H1 (cell line): ENCODE measurements at regions not wholly inside any gene's neighbourhood (a gene's known extent, or its start where the extent isn't known, plus 50 kb on each side); places are given as distances from the start of the nearest gene placed in this dataset.
"Not testable (repeated sequence)": the region's sequence is repeated elsewhere in the genome, so short reads cannot be mapped to it uniquely, and the experiment has no call there.

Experiments used
- CTCF ChIA-PET: fragments of 300-600 bp; sonication (Branson Sonifier 250); formaldehyde crosslinking; loops from one replicate; lab custom pipeline; 2021; ENCODE audit not compliant: partially characterized antibody; lab: Charles Lee
- POLR2A ChIA-PET: fragments of 300-600 bp; sonication (Branson Sonifier 250); formaldehyde crosslinking; loops from one replicate; lab custom pipeline; 2021; ENCODE audit warnings: inconsistent platforms; ENCODE audit not compliant: partially characterized antibody; lab: Charles Lee
- DNase-seq, 2 experiments: peaks; one replicate each; pipeline versions ENCODE4 v3.0.0 to v3.0.0-alpha.2; 2010 to 2022; ENCODE audit warnings: low spot score in 2 of 2, low read depth in 1 of 2, mixed read lengths in 1 of 2
- FAIRE-seq: peaks from 2 replicates; lab custom pipeline; 2011; peaks lifted over from hg19 to GRCh38; lab: Jason Lieb, UNC
- H2AFZ ChIP-seq: 2 replicates; pipeline ENCODE4 v1.8.1; 2012; ENCODE audit warnings: low read length, inconsistent platforms
- H2AK5ac ChIP-seq: 2 replicates; pipeline ENCODE4 v1.6.1; 2013; ENCODE audit warnings: low read depth, low read length
- H2BK120ac ChIP-seq: replicated peaks from 2 replicates; pipeline ENCODE3; 2013; ENCODE audit warnings: low read depth, low read length, inconsistent platforms
- H2BK12ac ChIP-seq: 2 replicates; pipeline ENCODE4 v1.6.1; 2013; ENCODE audit warnings: low read depth, low read length
- H2BK15ac ChIP-seq: 2 replicates; pipeline ENCODE4 v1.6.1; 2013; ENCODE audit warnings: low read length
- H2BK20ac ChIP-seq: 2 replicates; pipeline ENCODE4 v1.6.1; 2013; ENCODE audit warnings: low read length
- H2BK5ac ChIP-seq: 2 replicates; pipeline ENCODE4 v1.6.1; 2013; ENCODE audit warnings: low read depth, low read length
- H3K14ac ChIP-seq: 2 replicates; pipeline ENCODE4 v1.6.1; 2013; ENCODE audit warnings: inconsistent platforms; ENCODE audit not compliant: insufficient read length
- H3K18ac ChIP-seq: 2 replicates; pipeline ENCODE4 v1.6.1; 2013; ENCODE audit warnings: low read length; ENCODE audit errors: extremely low read depth
- H3K23ac ChIP-seq: 2 replicates; pipeline ENCODE4 v1.6.1; 2013; ENCODE audit warnings: inconsistent platforms; ENCODE audit not compliant: insufficient read length
- H3K23me2 ChIP-seq: 2 replicates; pipeline ENCODE4 v1.6.1; 2013; ENCODE audit warnings: low read depth, low read length
- H3K27ac ChIP-seq: 2 replicates; pipeline ENCODE4 v1.6.1; 2011; ENCODE audit warnings: low read depth, low read length, inconsistent platforms
- H3K27me3 ChIP-seq, 4 experiments: replicated peaks in 1 of 4; 1 replicate in 1 of 4; 2 replicates in 3 of 4; pipeline versions ENCODE4 v1.6.1 to v1.8.1; 2011 to 2013; ENCODE audit warnings: low read length in 3 of 4, mild to moderate bottlenecking in 3 of 4, inconsistent platforms in 2 of 4, mixed read lengths in 2 of 4, moderate library complexity in 1 of 4; ENCODE audit not compliant: control insufficient read depth in 3 of 4, insufficient read depth in 3 of 4; ENCODE audit errors: extremely low read depth in 1 of 4
- H3K36me3 ChIP-seq, 4 experiments: 2 replicates each; pipeline versions ENCODE4 v1.6.1 to v1.8.1; 2011 to 2013; ENCODE audit warnings: mild to moderate bottlenecking in 4 of 4, low read length in 3 of 4, moderate library complexity in 2 of 4, control low read depth in 1 of 4, inconsistent platforms in 1 of 4; ENCODE audit not compliant: insufficient read depth in 4 of 4, control insufficient read depth in 2 of 4
- H3K4ac ChIP-seq: replicated peaks from 2 replicates; pipeline ENCODE3; 2013; ENCODE audit warnings: low read length, low read depth, mixed read lengths, inconsistent platforms; ENCODE audit not compliant: insufficient read length
- H3K4me1 ChIP-seq, 4 experiments: replicated peaks in 1 of 4; 1 replicate in 1 of 4; 2 replicates in 3 of 4; pipeline versions ENCODE4 v1.6.1 to v1.8.1; 2011 to 2013; ENCODE audit warnings: low read length in 3 of 4, inconsistent platforms in 2 of 4, mixed read lengths in 1 of 4; ENCODE audit not compliant: insufficient read depth in 4 of 4, control insufficient read depth in 3 of 4
- H3K4me2 ChIP-seq, 2 experiments: 2 replicates each; pipeline versions ENCODE4 v1.6.1 to v1.8.1; 2011 to 2013; ENCODE audit warnings: low read depth in 2 of 2, low read length in 2 of 2, control low read depth in 1 of 2, inconsistent platforms in 1 of 2, mild to moderate bottlenecking in 1 of 2; ENCODE audit not compliant: insufficient read depth in 1 of 2
- H3K4me3 ChIP-seq, 4 experiments: fragments of 200-600, 300-600 bp in 1 of 4; sonication (generic), shearing (Covaris generic), sonication (Bioruptor Twin) in 1 of 4; 2 replicates each; pipeline versions ENCODE4 v1.5.1 to v1.8.1; 2011 to 2016; ENCODE audit warnings: low read length in 4 of 4, low read depth in 3 of 4, control low read depth in 2 of 4, inconsistent platforms in 2 of 4, mild to moderate bottlenecking in 2 of 4, mixed read lengths in 1 of 4, moderate library complexity in 1 of 4; ENCODE audit not compliant: insufficient read depth in 2 of 4; ENCODE audit errors: extremely low read depth in 1 of 4
- H3K56ac ChIP-seq: replicated peaks from 2 replicates; pipeline ENCODE3; 2013; ENCODE audit warnings: low read depth, mild to moderate bottlenecking, mixed read lengths, low read length, inconsistent platforms; ENCODE audit not compliant: insufficient read length
- H3K79me1 ChIP-seq: 2 replicates; pipeline ENCODE4 v1.6.1; 2013; ENCODE audit warnings: low read depth, low read length, control low read depth
- H3K79me2 ChIP-seq, 2 experiments: 2 replicates each; pipeline versions ENCODE4 v1.6.1 to v1.8.1; 2012 to 2013; ENCODE audit warnings: low read length in 2 of 2, mild to moderate bottlenecking in 2 of 2, inconsistent platforms in 1 of 2; ENCODE audit not compliant: insufficient read depth in 2 of 2, control insufficient read depth in 1 of 2
- H3K9ac ChIP-seq, 4 experiments: replicated peaks in 1 of 4; 1 replicate in 1 of 4; 2 replicates in 3 of 4; pipeline versions ENCODE4 v1.6.1 to v1.8.1; 2011 to 2013; ENCODE audit warnings: low read depth in 3 of 4, low read length in 3 of 4, control low read depth in 2 of 4, mild to moderate bottlenecking in 2 of 4, moderate library complexity in 2 of 4, inconsistent platforms in 1 of 4; ENCODE audit errors: extremely low read depth in 1 of 4
- H3K9me3 ChIP-seq, 2 experiments: 2 replicates each; pipeline versions ENCODE4 v1.6.1 to v1.8.1; 2012 to 2013; ENCODE audit warnings: mild to moderate bottlenecking in 2 of 2, moderate library complexity in 2 of 2, control low read depth in 1 of 2, inconsistent platforms in 1 of 2, low read depth in 1 of 2, low read length in 1 of 2, mixed read lengths in 1 of 2; ENCODE audit not compliant: insufficient read depth in 2 of 2
- H4K20me1 ChIP-seq, 2 experiments: replicated peaks in 1 of 2; 2 replicates each; pipeline versions ENCODE3 to v1.8.1; 2011 to 2013; ENCODE audit warnings: inconsistent platforms in 2 of 2, low read length in 2 of 2, mild to moderate bottlenecking in 1 of 2; ENCODE audit not compliant: insufficient read depth in 2 of 2, control insufficient read depth in 1 of 2
- H4K5ac ChIP-seq: 2 replicates; pipeline ENCODE4 v1.6.1; 2013; ENCODE audit warnings: low read length, low read depth, mixed read lengths, inconsistent platforms; ENCODE audit not compliant: insufficient read length
- H4K8ac ChIP-seq: 2 replicates; pipeline ENCODE4 v1.8.0; 2013; ENCODE audit warnings: mild to moderate bottlenecking, moderate library complexity, low read length, inconsistent platforms; ENCODE audit not compliant: insufficient read depth; ENCODE audit errors: extremely low read depth
- H4K91ac ChIP-seq: replicated peaks from 2 replicates; pipeline ENCODE3; 2013; ENCODE audit warnings: low read length, mixed read lengths, inconsistent platforms; ENCODE audit not compliant: insufficient read length
- WGBS, 2 experiments: shearing (Covaris generic) in 1 of 2; methylation state at CpG; one replicate each; pipeline versions ENCODE4 v1.1.6 to v1.1.7; 2013 to 2015; ENCODE audit warnings: low lambda C conversion rate in 2 of 2, mixed read lengths in 2 of 2, inconsistent platforms in 1 of 2, low coverage in 1 of 2, missing lambda C conversion rate in 1 of 2; ENCODE audit not compliant: insufficient replicate concordance in 2 of 2, insufficient coverage in 1 of 2, insufficient read length in 1 of 2; ENCODE audit errors: extremely low coverage in 1 of 2, missing lambda C conversion rate in 1 of 2; 5-methylcytosine and 5-hydroxymethylcytosine counted together

- H2BK15ac ChIP-seq, POLR2A ChIA-PET, H2BK120ac ChIP-seq, H2BK12ac ChIP-seq, H3K27me3 ChIP-seq, H4K91ac ChIP-seq, H4K5ac ChIP-seq, H2BK20ac ChIP-seq, H3K36me3 ChIP-seq, H3K4me2 ChIP-seq, H3K4me1 ChIP-seq, H3K56ac ChIP-seq, H3K27ac ChIP-seq, H3K9ac ChIP-seq, H3K4me3 ChIP-seq, H3K4ac ChIP-seq, H3K79me2 ChIP-seq, H2BK5ac ChIP-seq, H4K8ac ChIP-seq, H4K20me1 ChIP-seq, H2AK5ac ChIP-seq, H2AFZ ChIP-seq, H3K18ac ChIP-seq, H3K14ac ChIP-seq, H3K79me1 ChIP-seq, H3K23me2 ChIP-seq, H3K23ac ChIP-seq, FAIRE-seq, CTCF ChIA-PET, DNase-seq, H3K9me3 ChIP-seq: not testable (repeated sequence)
- WGBS, 2 experiments = 93% methylated on average over 7 of the region's 7 CpGs; no CpG with 5 or more reads in 1 of the 2 experiments
Measured at GRCh38 chr16:29300030-29300491, 106.5 kb downstream of the NPIPB11 start.

- H2BK120ac ChIP-seq, FAIRE-seq, H3K4ac ChIP-seq, H4K8ac ChIP-seq, H3K56ac ChIP-seq, H2AK5ac ChIP-seq, H4K91ac ChIP-seq, H2BK12ac ChIP-seq, H2AFZ ChIP-seq, H3K27me3 ChIP-seq, H3K4me2 ChIP-seq, H3K9ac ChIP-seq, H3K4me3 ChIP-seq, H3K23ac ChIP-seq, H3K36me3 ChIP-seq, H3K79me1 ChIP-seq, CTCF ChIA-PET, H3K4me1 ChIP-seq, POLR2A ChIA-PET, DNase-seq, H3K18ac ChIP-seq, H3K23me2 ChIP-seq, H2BK15ac ChIP-seq, H3K14ac ChIP-seq, H3K9me3 ChIP-seq, H4K5ac ChIP-seq, H2BK5ac ChIP-seq, H2BK20ac ChIP-seq, H3K27ac ChIP-seq, H4K20me1 ChIP-seq, H3K79me2 ChIP-seq: not testable (repeated sequence)
- 78 to 100% methylated on average over 5 to 10 of the region's 10 CpGs for WGBS, 2 experiments
Measured at GRCh38 chr16:29298997-29299396, 107.5 kb downstream of the NPIPB11 start.
